ENCODE measurements at regions not wholly inside any gene's neighbourhood (a gene's known extent, or its start where the extent isn't known, plus 50 kb on each side); places are given as distances from the start of the nearest gene placed in this dataset.

DNA sequence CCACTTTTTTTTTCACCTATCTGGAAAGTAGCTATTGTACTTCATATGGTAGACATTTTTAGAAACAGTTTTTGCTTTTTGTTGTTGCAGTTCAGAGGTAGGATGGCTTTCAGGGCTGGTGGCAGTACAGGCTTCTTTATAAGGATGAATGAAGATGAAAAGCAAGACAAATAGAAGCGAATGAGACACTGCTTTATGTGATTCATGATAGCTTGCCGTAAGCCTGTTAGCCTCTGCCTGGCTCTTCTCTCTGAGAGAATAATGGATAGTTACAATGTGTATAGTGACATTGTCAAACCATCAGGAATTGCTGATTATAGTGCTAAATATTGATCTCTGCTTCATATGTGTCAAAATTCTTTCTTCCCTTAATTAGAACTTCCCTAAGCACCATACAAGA lies 173.7 kb downstream of the NR4A2 start:
- DNase-seq: no peak

GRCh38 chr2:156157670-156158069 lies 174.9 kb downstream of the NR4A2 start:
- no peak for DNase-seq

DNA sequence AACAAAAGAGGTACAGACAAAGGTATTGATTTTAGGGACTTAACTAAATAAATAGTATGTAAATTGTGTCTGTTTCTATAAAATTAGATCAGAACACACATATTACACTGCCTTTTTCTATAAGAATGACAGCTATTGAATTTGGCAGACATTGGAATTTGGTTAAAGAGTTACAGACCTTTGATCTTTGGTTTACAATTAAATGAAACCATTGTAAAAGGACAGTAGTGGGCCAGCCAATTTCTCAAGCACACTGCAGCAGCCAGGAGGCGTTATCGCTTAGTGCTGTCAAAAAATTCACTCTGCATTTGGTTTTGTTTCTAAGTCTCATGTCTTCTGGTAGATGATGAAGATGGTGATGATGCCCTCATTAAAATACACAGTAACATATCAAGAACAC lies 175.9 kb downstream of the NR4A2 start:
- DNase-seq: no peak

DNA sequence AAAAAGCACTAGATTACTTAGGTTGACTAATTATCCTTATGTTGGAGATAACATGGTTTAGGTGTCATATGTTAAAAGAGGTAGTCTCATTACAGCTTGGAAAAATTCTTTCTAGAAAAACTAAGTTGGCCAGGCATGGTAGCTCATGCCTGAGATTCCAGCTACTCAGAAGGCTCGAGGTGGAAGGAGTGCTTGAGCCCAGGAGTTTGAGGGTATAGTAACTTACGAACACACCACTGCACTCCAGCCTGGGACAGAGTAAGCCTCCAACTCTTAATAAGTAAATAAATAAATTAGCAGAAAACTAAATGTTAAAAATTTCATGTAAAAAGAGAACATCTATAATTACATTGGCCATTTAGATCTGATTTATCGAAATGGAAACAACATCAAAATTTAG lies 177.2 kb downstream of the NR4A2 start:
- DNase-seq: no peak

DNA sequence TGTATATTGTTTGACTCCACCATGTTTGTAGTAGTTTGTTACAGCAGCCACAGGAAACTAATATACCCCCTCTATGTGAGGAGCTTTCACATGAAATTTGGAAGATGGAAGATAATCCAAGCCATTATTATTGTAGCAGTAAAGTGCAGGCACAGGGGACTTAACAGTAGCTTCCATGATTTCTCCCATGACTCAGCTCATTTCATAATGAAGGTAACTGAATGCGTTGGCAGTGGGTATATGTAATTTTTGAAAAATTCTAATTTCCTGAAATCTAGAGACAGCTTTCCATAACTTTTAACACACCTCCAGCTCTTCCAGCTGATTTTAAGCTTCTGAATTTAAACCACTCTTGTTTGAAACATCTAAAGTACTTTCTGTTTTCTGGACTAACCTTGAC lies 181.2 kb downstream of the NR4A2 start:
- DNase-seq: no peak

- no peak for DNase-seq
Observed at GRCh38 chr2:156147594-156148330, 184.8 kb downstream of the NR4A2 start.

GRCh38 chr2:156145976-156146375 lies 186.5 kb downstream of the NR4A2 start:
- no peak for DNase-seq

DNA sequence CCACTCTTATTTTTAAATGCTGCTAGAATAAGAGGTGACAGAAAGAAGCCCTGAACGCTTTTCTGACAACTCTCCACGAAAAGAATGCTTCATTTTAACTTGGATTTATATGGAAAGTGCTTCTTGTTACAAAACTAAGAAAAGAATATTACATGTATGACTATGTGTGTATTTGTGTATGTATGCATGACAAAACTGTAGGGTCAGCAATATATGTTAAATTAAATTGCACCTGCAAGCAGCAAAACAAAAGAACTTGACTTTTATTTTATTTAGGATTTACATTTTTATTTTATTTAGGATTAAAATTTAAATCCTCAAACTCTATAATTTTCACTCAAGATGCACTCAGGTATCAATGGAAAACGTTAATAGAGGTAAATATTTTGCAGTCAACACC lies 187.1 kb downstream of the NR4A2 start:
- DNase-seq: no peak

GRCh38 chr2:156136566-156136965 lies 196.0 kb downstream of the NR4A2 start:
- DNase-seq: no peak

- no peak for DNase-seq
Observed at GRCh38 chr2:156134887-156135286, 197.6 kb downstream of the NR4A2 start.

GRCh38 chr2:156132941-156133340 lies 199.6 kb downstream of the NR4A2 start:
- no peak for DNase-seq

- no peak for DNase-seq
Observed at GRCh38 chr2:156132130-156132529, 200.4 kb downstream of the NR4A2 start.

DNA sequence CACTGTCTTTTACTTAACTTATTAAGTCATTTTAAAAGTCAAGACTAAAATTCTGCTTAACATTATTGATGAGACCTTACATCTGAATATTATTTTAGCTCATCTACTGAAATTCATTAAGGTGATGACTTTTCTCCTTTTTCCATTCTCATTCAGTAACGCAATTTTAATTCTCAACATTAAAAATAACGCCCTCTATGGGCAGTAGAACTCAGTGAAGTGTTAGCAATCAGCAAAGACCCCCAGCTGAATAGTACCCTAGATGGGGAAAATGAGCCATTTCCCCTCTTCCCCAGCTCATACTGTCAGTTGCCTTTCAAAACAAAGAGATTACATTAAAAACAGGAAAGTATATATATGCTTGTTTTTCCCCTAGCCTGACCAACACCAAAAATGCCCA lies 203.3 kb downstream of the NR4A2 start:
- no peak for DNase-seq

- DNase-seq: no peak
Observed at GRCh38 chr2:156125018-156125417, 207.5 kb downstream of the NR4A2 start.

- no peak for DNase-seq
Observed at GRCh38 chr2:156124458-156124857, 208.1 kb downstream of the NR4A2 start.

DNA sequence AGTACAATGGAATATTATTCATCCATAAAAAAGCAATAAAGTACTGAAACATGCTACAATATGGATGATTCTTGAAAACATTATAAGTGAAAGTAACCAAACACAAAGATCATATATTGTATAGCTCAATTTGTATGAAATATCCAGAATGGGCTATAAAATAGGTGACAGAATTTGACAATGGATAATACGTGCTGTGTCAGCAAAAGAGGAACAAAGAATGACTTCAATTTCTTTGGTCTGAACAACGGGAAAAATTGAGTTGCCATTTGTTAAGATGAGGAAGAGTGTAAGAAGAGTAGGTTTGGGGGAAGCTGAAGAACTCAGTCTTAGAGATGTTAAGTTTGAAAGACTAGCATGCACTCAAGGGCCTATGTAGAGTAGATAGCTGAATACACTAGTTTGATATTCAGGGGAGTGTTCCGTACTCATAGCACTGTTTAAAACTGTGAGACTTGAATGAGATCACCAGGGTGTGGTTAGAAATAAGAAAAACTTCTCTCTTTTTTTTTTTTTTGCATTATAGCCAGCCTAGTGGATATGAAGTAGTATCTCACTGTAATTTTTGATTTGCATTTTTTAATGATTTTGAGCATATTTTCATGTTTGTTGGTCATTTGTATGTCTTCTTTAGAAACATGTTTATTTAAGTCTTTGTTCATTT lies 213.6 kb downstream of the NR4A2 start:
- DNase-seq: no peak

DNA sequence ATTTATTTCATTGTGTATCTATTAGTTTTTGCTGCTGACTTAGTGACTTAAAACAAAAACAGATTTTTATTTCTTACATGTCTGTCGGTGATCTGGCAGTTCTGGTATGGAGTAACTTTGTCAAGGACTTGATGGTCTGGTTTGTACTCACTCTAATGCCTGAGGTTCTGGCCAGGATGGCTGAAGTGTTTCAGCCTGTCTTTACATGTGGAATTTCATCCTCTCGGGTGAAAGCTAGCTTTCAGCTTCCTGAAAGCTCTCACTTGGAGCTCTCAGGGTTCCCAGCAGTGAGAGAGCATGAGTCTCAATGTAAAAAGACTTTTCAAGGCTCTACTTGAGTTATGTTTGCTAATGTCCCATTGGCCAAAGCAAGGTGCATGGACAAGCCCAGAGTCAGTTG lies 216.4 kb downstream of the NR4A2 start:
- no peak for DNase-seq

- no peak for DNase-seq
Observed at GRCh38 chr2:156115338-156115737, 217.2 kb downstream of the NR4A2 start.

- DNase-seq: no peak
Observed at GRCh38 chr2:156112323-156112722, 220.2 kb downstream of the NR4A2 start.

DNA sequence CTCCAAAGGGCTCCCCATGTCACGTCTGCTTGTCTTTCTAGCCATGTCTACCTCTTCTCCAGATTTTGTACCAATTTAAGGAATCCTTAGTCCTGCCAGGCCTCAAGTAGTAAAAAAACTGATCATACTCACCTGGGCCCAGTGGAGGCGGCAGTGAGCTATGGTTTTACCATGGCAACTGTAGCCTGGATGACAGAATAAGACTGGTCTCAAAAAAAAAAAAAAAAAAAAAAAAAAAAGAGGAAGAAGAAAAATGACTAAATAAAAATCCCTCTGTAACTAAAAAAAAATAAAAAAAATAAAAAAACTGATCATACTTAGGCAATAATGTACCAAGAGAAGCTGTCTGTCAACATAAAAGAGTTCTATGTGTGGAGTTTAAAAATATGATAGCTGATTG lies 221.6 kb downstream of the NR4A2 start:
- no peak for DNase-seq

DNA sequence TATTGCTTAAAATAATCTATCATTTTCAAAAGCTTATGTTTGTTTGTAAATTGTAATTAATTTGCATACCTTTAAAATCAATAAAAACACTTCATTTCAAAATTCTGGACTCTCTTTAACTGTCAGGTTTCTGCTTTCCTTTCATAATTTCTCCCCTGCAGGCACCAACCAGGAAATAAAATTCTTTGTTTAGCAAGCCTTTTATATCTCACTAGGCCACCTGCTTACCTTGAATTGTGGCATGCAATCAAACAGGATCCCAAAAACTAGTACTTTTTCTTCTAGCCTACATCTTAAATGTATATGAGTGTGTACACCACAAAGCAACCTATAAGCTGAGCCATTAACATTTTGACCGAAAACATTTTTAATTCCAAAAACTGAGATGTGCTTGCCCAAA lies 233.1 kb downstream of the NR4A2 start:
- DNase-seq: no peak

GRCh38 chr2:156098506-156098905 lies 234.0 kb downstream of the NR4A2 start:
- DNase-seq: no peak

DNA sequence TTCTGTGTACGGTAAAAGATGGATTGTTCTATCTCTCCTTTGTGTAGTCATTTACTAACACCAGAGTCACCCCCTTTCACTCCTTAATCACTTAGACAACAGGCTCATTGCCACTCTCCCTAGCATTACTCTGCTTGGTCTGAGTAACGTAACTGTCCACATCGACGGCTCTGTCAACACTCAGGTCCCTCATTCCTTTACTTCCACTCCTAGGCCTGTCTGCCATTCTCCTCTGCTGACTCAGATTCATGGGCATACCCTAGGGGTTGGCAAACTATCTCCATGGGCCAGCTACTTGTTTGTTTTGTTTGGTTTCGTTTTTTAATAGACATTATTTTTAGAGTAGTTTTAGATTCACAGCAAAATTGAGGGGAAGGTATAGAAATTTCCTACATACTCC lies 243.9 kb downstream of the NR4A2 start:
- DNase-seq: no peak

DNA sequence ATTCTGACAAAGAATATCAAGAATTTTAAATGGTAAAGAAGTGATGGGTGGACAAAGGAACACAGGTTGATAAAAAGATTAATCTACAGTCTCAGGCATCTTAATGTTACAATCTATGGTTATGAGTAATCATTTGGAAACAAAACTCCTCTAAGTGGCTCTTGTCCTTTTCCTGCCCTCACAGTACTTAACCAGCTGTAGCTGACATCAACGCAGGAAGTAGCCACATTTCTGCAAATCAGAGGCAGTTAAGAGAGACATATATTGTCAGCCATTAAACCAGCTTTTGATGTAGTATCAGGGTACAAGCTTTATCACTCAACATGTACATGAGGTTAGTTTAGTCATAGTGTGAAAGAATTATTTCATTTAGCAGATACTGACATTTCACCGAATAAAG lies 244.6 kb downstream of the NR4A2 start:
- DNase-seq: no peak

Data from right forelimb (tissue), 1 donor.